ENCODE measurements at regions not wholly inside any gene's neighbourhood (a gene's known extent, or its start where the extent isn't known, plus 50 kb on each side); places are given as distances from the start of the nearest gene placed in this dataset.

DNA sequence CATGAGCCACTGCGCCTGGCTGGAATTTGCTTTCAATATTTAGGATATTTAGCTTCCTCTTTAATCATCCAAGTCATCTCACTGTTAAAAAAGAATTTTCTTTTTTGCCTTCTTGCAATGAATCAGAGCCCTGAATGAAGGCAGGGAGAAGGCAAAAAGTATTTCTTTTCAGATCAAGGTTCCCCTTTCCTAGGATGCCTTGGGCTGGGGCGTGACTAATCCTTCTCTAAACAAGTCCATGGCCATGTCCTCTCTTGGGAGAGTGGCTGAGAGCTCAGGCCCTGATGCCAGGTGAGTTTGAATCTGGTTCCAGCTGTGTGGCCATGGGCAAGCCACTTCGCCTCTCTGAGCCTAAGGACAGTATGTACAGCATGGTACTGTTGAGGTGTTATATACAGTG is 84.8 kb upstream of the NEURL1B start (continued):
- TF ChIP-seq, protein P1, sequence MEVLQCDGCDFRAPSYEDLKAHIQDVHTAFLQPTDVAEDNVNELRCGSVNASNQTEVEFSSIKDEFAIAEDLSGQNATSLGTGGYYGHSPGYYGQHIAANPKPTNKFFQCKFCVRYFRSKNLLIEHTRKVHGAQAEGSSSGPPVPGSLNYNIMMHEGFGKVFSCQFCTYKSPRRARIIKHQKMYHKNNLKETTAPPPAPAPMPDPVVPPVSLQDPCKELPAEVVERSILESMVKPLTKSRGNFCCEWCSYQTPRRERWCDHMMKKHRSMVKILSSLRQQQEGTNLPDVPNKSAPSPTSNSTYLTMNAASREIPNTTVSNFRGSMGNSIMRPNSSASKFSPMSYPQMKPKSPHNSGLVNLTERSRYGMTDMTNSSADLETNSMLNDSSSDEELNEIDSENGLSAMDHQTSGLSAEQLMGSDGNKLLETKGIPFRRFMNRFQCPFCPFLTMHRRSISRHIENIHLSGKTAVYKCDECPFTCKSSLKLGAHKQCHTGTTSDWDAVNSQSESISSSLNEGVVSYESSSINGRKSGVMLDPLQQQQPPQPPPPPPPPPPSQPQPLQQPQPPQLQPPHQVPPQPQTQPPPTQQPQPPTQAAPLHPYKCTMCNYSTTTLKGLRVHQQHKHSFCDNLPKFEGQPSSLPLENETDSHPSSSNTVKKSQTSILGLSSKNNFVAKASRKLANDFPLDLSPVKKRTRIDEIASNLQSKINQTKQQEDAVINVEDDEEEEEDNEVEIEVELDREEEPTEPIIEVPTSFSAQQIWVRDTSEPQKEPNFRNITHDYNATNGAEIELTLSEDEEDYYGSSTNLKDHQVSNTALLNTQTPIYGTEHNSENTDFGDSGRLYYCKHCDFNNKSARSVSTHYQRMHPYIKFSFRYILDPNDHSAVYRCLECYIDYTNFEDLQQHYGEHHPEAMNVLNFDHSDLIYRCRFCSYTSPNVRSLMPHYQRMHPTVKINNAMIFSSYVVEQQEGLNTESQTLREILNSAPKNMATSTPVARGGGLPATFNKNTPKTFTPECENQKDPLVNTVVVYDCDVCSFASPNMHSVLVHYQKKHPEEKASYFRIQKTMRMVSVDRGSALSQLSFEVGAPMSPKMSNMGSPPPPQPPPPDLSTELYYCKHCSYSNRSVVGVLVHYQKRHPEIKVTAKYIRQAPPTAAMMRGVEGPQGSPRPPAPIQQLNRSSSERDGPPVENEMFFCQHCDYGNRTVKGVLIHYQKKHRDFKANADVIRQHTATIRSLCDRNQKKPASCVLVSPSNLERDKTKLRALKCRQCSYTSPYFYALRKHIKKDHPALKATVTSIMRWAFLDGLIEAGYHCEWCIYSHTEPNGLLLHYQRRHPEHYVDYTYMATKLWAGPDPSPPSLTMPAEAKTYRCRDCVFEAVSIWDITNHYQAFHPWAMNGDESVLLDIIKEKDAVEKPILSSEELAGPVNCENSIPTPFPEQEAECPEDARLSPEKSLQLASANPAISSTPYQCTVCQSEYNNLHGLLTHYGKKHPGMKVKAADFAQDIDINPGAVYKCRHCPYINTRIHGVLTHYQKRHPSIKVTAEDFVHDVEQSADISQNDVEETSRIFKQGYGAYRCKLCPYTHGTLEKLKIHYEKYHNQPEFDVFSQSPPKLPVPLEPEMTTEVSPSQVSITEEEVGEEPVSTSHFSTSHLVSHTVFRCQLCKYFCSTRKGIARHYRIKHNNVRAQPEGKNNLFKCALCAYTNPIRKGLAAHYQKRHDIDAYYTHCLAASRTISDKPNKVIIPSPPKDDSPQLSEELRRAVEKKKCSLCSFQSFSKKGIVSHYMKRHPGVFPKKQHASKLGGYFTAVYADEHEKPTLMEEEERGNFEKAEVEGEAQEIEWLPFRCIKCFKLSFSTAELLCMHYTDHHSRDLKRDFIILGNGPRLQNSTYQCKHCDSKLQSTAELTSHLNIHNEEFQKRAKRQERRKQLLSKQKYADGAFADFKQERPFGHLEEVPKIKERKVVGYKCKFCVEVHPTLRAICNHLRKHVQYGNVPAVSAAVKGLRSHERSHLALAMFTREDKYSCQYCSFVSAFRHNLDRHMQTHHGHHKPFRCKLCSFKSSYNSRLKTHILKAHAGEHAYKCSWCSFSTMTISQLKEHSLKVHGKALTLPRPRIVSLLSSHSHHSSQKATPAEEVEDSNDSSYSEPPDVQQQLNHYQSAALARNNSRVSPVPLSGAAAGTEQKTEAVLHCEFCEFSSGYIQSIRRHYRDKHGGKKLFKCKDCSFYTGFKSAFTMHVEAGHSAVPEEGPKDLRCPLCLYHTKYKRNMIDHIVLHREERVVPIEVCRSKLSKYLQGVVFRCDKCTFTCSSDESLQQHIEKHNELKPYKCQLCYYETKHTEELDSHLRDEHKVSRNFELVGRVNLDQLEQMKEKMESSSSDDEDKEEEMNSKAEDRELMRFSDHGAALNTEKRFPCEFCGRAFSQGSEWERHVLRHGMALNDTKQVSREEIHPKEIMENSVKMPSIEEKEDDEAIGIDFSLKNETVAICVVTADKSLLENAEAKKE (CRISPR knock-in tag; IDR thresholded peaks at IDR 0.05), result no peak

DNA sequence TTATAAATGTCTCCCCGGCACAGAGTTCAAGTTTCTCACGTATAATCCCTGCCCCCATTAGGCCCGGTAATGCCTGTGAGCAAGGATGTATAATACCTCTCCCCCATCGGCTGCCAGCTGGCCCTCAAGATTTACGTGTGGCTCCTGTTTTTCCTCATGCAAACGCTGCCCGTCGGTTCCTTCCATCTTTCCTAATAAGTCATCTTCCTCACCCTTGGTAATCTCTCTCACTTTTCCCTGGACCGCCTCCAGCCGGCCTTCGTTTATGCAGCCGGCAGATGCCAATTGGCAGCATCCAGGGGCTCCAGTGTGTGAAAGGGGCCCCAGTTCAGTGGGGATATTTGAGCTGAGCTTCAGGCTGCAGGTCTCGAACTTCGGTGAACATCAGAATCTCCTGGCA is 86.5 kb upstream of the NEURL1B start:
- H2AFZ ChIP-seq, result peak overlapping the region; percentile 59; the same call in 1 of the 2 replicates
- no peak for ATAC-seq
- H3K27ac ChIP-seq (ENCODE audit: low read depth), result no peak overlapping the region
- Mint-ChIP-seq H3K9me3 (no peaks in the 10 kb centered on the region), H3K4me1 (peaks cover 9% of the 10 kb centered on the region), H3K4me3 (no peak overlapping the region), H3K27me3 (ENCODE audit: insufficient read depth, low read depth, poor library complexity) (peaks cover 3% of the 10 kb centered on the region), H3K27ac (no peak overlapping the region), H3K36me3 (ENCODE audit: low read depth) (no peaks in the 10 kb centered on the region)
- H3F3A ChIP-seq (replicated peaks; ENCODE audit: low read depth), result no peaks in the 10 kb centered on the region
- H3K9me2 ChIP-seq (ENCODE audit: insufficient read depth), result no peaks in the 10 kb centered on the region
- H3K4me3 ChIP-seq, result no peak overlapping the region
- H4K20me1 ChIP-seq (replicated peaks; ENCODE audit: insufficient read depth), result no peaks in the 10 kb centered on the region
- no peaks in the 10 kb centered on the region for H3K4me1 ChIP-seq (ENCODE audit: insufficient read depth)
- no peaks in the 10 kb centered on the region for H3K79me2 ChIP-seq (replicated peaks; ENCODE audit: insufficient read depth)
- no peaks in the 10 kb centered on the region for H3K36me3 ChIP-seq (ENCODE audit: insufficient read depth)
- TF ChIP-seq, protein P2, sequence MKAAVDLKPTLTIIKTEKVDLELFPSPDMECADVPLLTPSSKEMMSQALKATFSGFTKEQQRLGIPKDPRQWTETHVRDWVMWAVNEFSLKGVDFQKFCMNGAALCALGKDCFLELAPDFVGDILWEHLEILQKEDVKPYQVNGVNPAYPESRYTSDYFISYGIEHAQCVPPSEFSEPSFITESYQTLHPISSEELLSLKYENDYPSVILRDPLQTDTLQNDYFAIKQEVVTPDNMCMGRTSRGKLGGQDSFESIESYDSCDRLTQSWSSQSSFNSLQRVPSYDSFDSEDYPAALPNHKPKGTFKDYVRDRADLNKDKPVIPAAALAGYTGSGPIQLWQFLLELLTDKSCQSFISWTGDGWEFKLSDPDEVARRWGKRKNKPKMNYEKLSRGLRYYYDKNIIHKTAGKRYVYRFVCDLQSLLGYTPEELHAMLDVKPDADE (IDR thresholded peaks at IDR 0.05), result no peak
- no peak for TF ChIP-seq POLR2AphosphoS5 (IDR thresholded peaks at IDR 0.05; ENCODE audit: low read depth)
- no peak for TF ChIP-seq CREB1 (CRISPR knock-in tag; IDR thresholded peaks at IDR 0.05; ENCODE audit: low read depth)
- no peak for TF ChIP-seq STAT1 (IDR thresholded peaks at IDR 0.05; ENCODE audit: unreplicated experiment)
- TF ChIP-seq, protein P3, sequence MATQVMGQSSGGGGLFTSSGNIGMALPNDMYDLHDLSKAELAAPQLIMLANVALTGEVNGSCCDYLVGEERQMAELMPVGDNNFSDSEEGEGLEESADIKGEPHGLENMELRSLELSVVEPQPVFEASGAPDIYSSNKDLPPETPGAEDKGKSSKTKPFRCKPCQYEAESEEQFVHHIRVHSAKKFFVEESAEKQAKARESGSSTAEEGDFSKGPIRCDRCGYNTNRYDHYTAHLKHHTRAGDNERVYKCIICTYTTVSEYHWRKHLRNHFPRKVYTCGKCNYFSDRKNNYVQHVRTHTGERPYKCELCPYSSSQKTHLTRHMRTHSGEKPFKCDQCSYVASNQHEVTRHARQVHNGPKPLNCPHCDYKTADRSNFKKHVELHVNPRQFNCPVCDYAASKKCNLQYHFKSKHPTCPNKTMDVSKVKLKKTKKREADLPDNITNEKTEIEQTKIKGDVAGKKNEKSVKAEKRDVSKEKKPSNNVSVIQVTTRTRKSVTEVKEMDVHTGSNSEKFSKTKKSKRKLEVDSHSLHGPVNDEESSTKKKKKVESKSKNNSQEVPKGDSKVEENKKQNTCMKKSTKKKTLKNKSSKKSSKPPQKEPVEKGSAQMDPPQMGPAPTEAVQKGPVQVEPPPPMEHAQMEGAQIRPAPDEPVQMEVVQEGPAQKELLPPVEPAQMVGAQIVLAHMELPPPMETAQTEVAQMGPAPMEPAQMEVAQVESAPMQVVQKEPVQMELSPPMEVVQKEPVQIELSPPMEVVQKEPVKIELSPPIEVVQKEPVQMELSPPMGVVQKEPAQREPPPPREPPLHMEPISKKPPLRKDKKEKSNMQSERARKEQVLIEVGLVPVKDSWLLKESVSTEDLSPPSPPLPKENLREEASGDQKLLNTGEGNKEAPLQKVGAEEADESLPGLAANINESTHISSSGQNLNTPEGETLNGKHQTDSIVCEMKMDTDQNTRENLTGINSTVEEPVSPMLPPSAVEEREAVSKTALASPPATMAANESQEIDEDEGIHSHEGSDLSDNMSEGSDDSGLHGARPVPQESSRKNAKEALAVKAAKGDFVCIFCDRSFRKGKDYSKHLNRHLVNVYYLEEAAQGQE (IDR thresholded peaks at IDR 0.05; ENCODE audit: unreplicated experiment), result no peak
- no peak for TF ChIP-seq JUNB (IDR thresholded peaks at IDR 0.05; ENCODE audit: unreplicated experiment)
- no peaks in the 10 kb centered on the region for H3K27me3 ChIP-seq (ENCODE audit: insufficient read depth)
- DNase-seq (ENCODE audit: low spot score), result no peak
- no peak overlapping the region for H3K4me2 ChIP-seq
